H1 (cell line): ENCODE measurements at regions not wholly inside any gene's neighbourhood (a gene's known extent, or its start where the extent isn't known, plus 50 kb on each side); places are given as distances from the start of the nearest gene placed in this dataset.

Experiments
- CTCF ChIP-seq, 3 experiments: IDR thresholded peaks; 1 replicate in 2 of 3; 2 replicates in 1 of 3; pipeline versions ENCODE4 v1.5.1 to v1.6.1; 2011; ENCODE audit warnings: low read length in 3 of 3, mild to moderate bottlenecking in 3 of 3, inconsistent platforms in 2 of 3, low read depth in 1 of 3, moderate library complexity in 1 of 3; ENCODE audit not compliant: insufficient read depth in 1 of 3; ENCODE audit errors: control extremely low read depth in 1 of 3
- RAD21 ChIP-seq, 2 experiments: IDR thresholded peaks in 1 of 2; conservative IDR thresholded peaks in 1 of 2; 2 replicates each; pipeline ENCODE4 v1.6.1; 2011; ENCODE audit warnings: low read depth in 2 of 2, low read length in 2 of 2, improper control_type of control experiment in 1 of 2, inconsistent platforms in 1 of 2, mild to moderate bottlenecking in 1 of 2, moderate library complexity in 1 of 2
- TAF7 ChIP-seq: optimal IDR thresholded peaks from 2 replicates; pipeline ENCODE3; 2011; ENCODE audit warnings: low read depth, mild to moderate bottlenecking, inconsistent platforms, low read length, moderate library complexity, borderline replicate concordance
- TCF12 ChIP-seq: IDR thresholded peaks from 2 replicates; pipeline ENCODE4 v1.6.1; 2011; ENCODE audit warnings: low read depth, mild to moderate bottlenecking, low read length
- YY1 ChIP-seq: IDR thresholded peaks from 2 replicates; pipeline ENCODE4 v1.6.1; 2011; ENCODE audit warnings: low read depth, mild to moderate bottlenecking, low read length

DNA sequence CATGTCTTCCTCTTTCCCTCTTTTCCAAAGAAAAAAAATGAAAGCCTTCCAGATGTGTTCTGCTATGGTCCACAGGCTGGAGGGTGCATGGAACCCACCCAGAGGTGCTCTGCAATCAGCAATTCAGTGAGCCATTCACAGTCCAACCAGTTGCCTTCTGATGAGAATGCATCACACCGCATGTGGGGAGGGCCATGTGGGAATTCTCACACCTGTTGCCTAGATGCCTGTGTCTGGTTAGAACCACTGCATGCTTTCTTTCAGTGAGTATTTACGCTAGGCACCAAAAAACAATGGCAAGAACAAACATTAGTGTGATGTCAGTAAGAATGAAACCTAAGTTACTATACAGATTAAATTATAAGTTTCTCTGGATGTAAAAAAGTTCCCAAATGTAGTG lies 311.6 kb upstream of the CDYL start:
- TF ChIP-seq TAF7, result no peak
- no peak for TF ChIP-seq YY1
- TF ChIP-seq CTCF (IDR thresholded peaks at IDR 0.05; ENCODE audit: control extremely low read depth in 1 of 3, insufficient read depth in 1 of 3, low read depth in 1 of 3, low read length in 3 of 3), result no peak
- TF ChIP-seq TCF12, result no peak
- no peak for TF ChIP-seq RAD21 (IDR thresholded peaks at IDR 0.05 in 1 of 2, conservative IDR thresholded peaks at IDR 0.05 in 1 of 2; ENCODE audit: low read depth in 2 of 2, low read length in 2 of 2)
